HepG2 (cell line): ENCODE measurements at regions not wholly inside any gene's neighbourhood (a gene's known extent, or its start where the extent isn't known, plus 50 kb on each side); places are given as distances from the start of the nearest gene placed in this dataset.

Experiments
- ATAC-seq: fragments of 200-7000 bp; cut with Tn5 transposase; 3 replicates; pipeline ENCODE4 v1.9.1; 2020; ENCODE audit warnings: mild to moderate bottlenecking, moderate library complexity
- BruUV-seq: library from RNA; stranded (reverse); fragments of 400-500 nt; replicated peaks from 2 replicates; lab custom pipeline; 2021; lab: Mats Ljungman, UMichigan
- CTCF ChIA-PET: fragments of 300-600 bp; formaldehyde crosslinking; extraction: SDS; loops from one replicate; lab custom pipeline; 2021; ENCODE audit warnings: low total read pairs, inconsistent platforms, low intra/inter-chr PET ratio; lab: Yijun Ruan, JAX
- POLR2A ChIA-PET: fragments of 350-600 bp; sonication (Branson Sonifier 250); formaldehyde crosslinking; loops from one replicate; lab custom pipeline; 2020; ENCODE audit warnings: antibody characterized with exemption, inconsistent platforms; lab: Yijun Ruan, JAX
- DNase-seq: peaks from one replicate; pipeline ENCODE4 v3.0.0-alpha.2; 2015; ENCODE audit warnings: low spot score
- FAIRE-seq: peaks from 3 replicates; lab custom pipeline; 2011; peaks lifted over from hg19 to GRCh38; lab: Jason Lieb, UNC
- H2AFZ ChIP-seq: one replicate; pipeline ENCODE4 v1.6.1; 2011; ENCODE audit warnings: low read length, inconsistent platforms
- H3K27ac ChIP-seq: fragments of 300-600 bp; 3 replicates; pipeline ENCODE4 v1.8.0; 2011; ENCODE audit warnings: mixed run types, mild to moderate bottlenecking, mixed read lengths, low read length, inconsistent platforms; ENCODE audit not compliant: insufficient read depth; ENCODE audit errors: extremely low read length
- H3K27me3 ChIP-seq, 2 experiments: fragments of 200-600 bp in 1 of 2; 2 replicates in 1 of 2; 3 replicates in 1 of 2; pipeline versions ENCODE4 v1.6.0 to v1.8.0; 2011; ENCODE audit warnings: low read length in 2 of 2, mild to moderate bottlenecking in 2 of 2, moderate library complexity in 2 of 2, inconsistent platforms in 1 of 2; ENCODE audit not compliant: insufficient read depth in 2 of 2, control insufficient read depth in 1 of 2
- H3K36me3 ChIP-seq, 2 experiments: fragments of 200-600 bp in 1 of 2; replicated peaks in 1 of 2; 2 replicates in 1 of 2; 3 replicates in 1 of 2; pipeline versions ENCODE4 v1.5.1 to v1.8.0; 2011; ENCODE audit warnings: low read length in 2 of 2, inconsistent platforms in 1 of 2; ENCODE audit not compliant: insufficient read depth in 2 of 2, control insufficient read depth in 1 of 2
- H3K4me1 ChIP-seq: 2 replicates; pipeline ENCODE4 v1.5.1; 2012; ENCODE audit warnings: low read length, inconsistent platforms; ENCODE audit not compliant: insufficient read depth
- H3K4me2 ChIP-seq: 2 replicates; pipeline ENCODE4 v1.6.0; 2011; ENCODE audit warnings: low read depth, low read length, inconsistent platforms
- H3K4me3 ChIP-seq, 3 experiments: fragments of 200-600 bp in 1 of 3; sonication (generic), shearing (Covaris generic) in 1 of 3; replicated peaks in 1 of 3; 2 replicates each; pipeline ENCODE4 v1.5.1; 2011 to 2016; ENCODE audit warnings: low read length in 3 of 3, inconsistent platforms in 2 of 3, low read depth in 2 of 3, mild to moderate bottlenecking in 2 of 3, control low read depth in 1 of 3, mixed read lengths in 1 of 3; ENCODE audit not compliant: insufficient read depth in 1 of 3
- H3K79me2 ChIP-seq: one replicate; pipeline ENCODE4 v1.6.1; 2011; ENCODE audit warnings: low read length, inconsistent platforms; ENCODE audit not compliant: insufficient read depth
- H3K9ac ChIP-seq: 2 replicates; pipeline ENCODE4 v1.6.0; 2011; ENCODE audit warnings: mild to moderate bottlenecking, low read depth, low read length, inconsistent platforms; ENCODE audit not compliant: insufficient read depth
- H3K9me3 ChIP-seq: 2 replicates; pipeline ENCODE4 v1.5.1; 2012; ENCODE audit warnings: mild to moderate bottlenecking, low read length
- H4K20me1 ChIP-seq: 2 replicates; pipeline ENCODE4 v1.6.0; 2011; ENCODE audit warnings: inconsistent platforms, mild to moderate bottlenecking, low read length, moderate library complexity; ENCODE audit not compliant: insufficient read depth
- ARID5B ChIP-seq: IDR thresholded peaks from 2 replicates; pipeline ENCODE4 v1.4.0; 2020; ENCODE audit warnings: mild to moderate bottlenecking, missing genetic modification reagents
- DR1 ChIP-seq: sonication (generic); formaldehyde crosslinking; IDR thresholded peaks from 2 replicates; pipeline ENCODE4 v1.8.0; 2021; ENCODE audit warnings: mild to moderate bottlenecking, missing genetic modification reagents, inconsistent platforms
- ERF ChIP-seq: IDR thresholded peaks from 2 replicates; pipeline ENCODE4 v1.6.1; 2018; ENCODE audit warnings: missing biosample characterization, missing genetic modification reagents
- FOXA3 ChIP-seq: IDR thresholded peaks from 2 replicates; pipeline ENCODE4 v1.6.1; 2016; ENCODE audit warnings: missing genetic modification reagents, missing compliant biosample characterization
- GATAD2A ChIP-seq: IDR thresholded peaks from 2 replicates; pipeline ENCODE4 v1.6.1; 2016
- MTERF4 ChIP-seq: sonication (generic); formaldehyde crosslinking; IDR thresholded peaks from 2 replicates; pipeline ENCODE4 v1.8.0; 2023; ENCODE audit warnings: mild to moderate bottlenecking, missing genetic modification reagents
- MXD3 ChIP-seq: IDR thresholded peaks from 2 replicates; pipeline ENCODE4 v1.6.1; 2016; ENCODE audit warnings: mild to moderate bottlenecking, missing biosample characterization, missing genetic modification reagents
- MYC ChIP-seq: sonication (generic); formaldehyde crosslinking; IDR thresholded peaks from 2 replicates; pipeline ENCODE4 v1.9.0; 2021; ENCODE audit warnings: missing genetic modification reagents, borderline replicate concordance
- RERE ChIP-seq: IDR thresholded peaks from 2 replicates; pipeline ENCODE4 v1.6.1; 2016; ENCODE audit warnings: low read depth, missing genetic modification reagents, missing compliant biosample characterization
- SOX5 ChIP-seq: IDR thresholded peaks from 2 replicates; pipeline ENCODE4 v1.6.1; 2016; ENCODE audit warnings: borderline replicate concordance
- ZNF430 ChIP-seq: sonication (generic); formaldehyde crosslinking; IDR thresholded peaks from 2 replicates; pipeline ENCODE4 v1.9.0; 2021; ENCODE audit warnings: mild to moderate bottlenecking, missing genetic modification reagents
- ZNF564 ChIP-seq: sonication (generic); formaldehyde crosslinking; IDR thresholded peaks from 2 replicates; pipeline ENCODE4 v1.8.1; 2023; ENCODE audit warnings: mild to moderate bottlenecking, missing genetic modification reagents
- in situ Hi-C: cut with HindIII; loops from 2 replicates; pipeline ENCODE4 v1.10.0; 2017; ENCODE audit warnings: low pct_unique_long_range_greater_than_20kb; ENCODE audit not compliant: extremely low pct_ligation_motif_present
- intact Hi-C: fragments of 100-400 bp; cut with micrococcal nuclease; formaldehyde crosslinking; loops from one replicate; pipeline ENCODE4 v1.10.0; 2022; ENCODE audit not compliant: unreplicated experiment
- TF ChIP-seq, protein P1 (sequence below): IDR thresholded peaks from 2 replicates; pipeline ENCODE4 v1.6.1; 2016; ENCODE audit warnings: missing compliant biosample characterization, missing genetic modification reagents, borderline replicate concordance

DNA sequence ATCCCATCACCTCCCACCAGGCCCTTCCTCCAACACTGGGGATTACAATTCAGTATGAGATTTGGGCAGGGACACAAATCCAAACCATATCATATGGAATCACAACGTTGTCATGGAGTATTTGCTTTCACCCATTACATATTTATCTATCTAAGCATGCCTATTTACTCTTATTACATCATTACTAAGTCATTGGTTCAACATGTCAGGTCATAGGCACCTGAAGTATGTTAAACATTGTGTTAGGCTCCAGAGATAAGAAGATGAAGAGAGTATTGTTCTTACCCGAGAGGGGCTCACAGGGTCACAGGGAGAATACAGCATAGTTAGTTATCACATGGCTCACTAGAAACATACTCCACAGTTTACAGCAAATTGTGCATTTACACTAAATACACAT, 150.5 kb downstream of the TMEM161B start (continued):
- peak; percentile 83 for TF ChIP-seq ARID5B (CRISPR knock-in tag)
- no peak for TF ChIP-seq DR1 (CRISPR knock-in tag)
- peak; percentile 90 for TF ChIP-seq FOXA3 (CRISPR knock-in tag)
- peak; percentile 83 for TF ChIP-seq GATAD2A (CRISPR knock-in tag)
- no peak for TF ChIP-seq ERF (CRISPR knock-in tag)
- TF ChIP-seq, protein P1, sequence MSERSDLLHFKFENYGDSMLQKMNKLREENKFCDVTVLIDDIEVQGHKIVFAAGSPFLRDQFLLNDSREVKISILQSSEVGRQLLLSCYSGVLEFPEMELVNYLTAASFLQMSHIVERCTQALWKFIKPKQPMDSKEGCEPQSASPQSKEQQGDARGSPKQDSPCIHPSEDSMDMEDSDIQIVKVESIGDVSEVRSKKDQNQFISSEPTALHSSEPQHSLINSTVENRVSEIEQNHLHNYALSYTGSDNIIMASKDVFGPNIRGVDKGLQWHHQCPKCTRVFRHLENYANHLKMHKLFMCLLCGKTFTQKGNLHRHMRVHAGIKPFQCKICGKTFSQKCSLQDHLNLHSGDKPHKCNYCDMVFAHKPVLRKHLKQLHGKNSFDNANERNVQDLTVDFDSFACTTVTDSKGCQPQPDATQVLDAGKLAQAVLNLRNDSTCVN (CRISPR knock-in tag), result no peak

- intact Hi-C loops (no loop called here), in situ Hi-C loops (no loop called here)
- no peak overlapping the region for H3K9ac ChIP-seq
- no peak for ATAC-seq
- TF ChIP-seq MYC (CRISPR knock-in tag), result no peak
- no peak for TF ChIP-seq ZNF430 (CRISPR knock-in tag)
- no peak for TF ChIP-seq MTERF4 (CRISPR knock-in tag)
- TF ChIP-seq SOX5 (CRISPR knock-in tag), result no peak
- no peak for TF ChIP-seq ZNF564 (CRISPR knock-in tag)
- TF ChIP-seq RERE (CRISPR knock-in tag), result no peak
- no peak for TF ChIP-seq MXD3
- H4K20me1 ChIP-seq, result no peaks in the 10 kb centered on the region
- no TSS peak for BruUV-seq
- no peak overlapping the region for H3K27ac ChIP-seq
- H2AFZ ChIP-seq, result no peak overlapping the region
- ChIA-PET CTCF (no interaction called here), POLR2A (no interaction called here)
- H3K79me2 ChIP-seq, result no peaks in the 10 kb centered on the region
- FAIRE-seq, result no peak
- no peak overlapping the region for H3K4me2 ChIP-seq
- H3K4me1 ChIP-seq, result peaks cover 10% of the 10 kb centered on the region
- H3K9me3 ChIP-seq, result no peaks in the 10 kb centered on the region
- no peak for DNase-seq
- H3K36me3 ChIP-seq, result no peaks in the 10 kb centered on the region
- H3K4me3 ChIP-seq, result no peak overlapping the region
- H3K27me3 ChIP-seq, result no peaks in the 10 kb centered on the region
Observed at GRCh38 chr5:88117546-88117945, 151.1 kb downstream of the TMEM161B start.
